Neural cell (in vitro differentiated cells): ENCODE measurements at regions not wholly inside any gene's neighbourhood (a gene's known extent, or its start where the extent isn't known, plus 50 kb on each side); places are given as distances from the start of the nearest gene placed in this dataset.

ENCODE experiments used
- EP300 ChIP-seq: fragments of 450-650 bp; conservative IDR thresholded peaks from 2 replicates; pipeline ENCODE4 v1.6.1; 2014; ENCODE audit warnings: antibody characterized with exemption, mild to moderate bottlenecking, moderate library complexity; ENCODE audit not compliant: poor library complexity, severe bottlenecking
- EZH2 ChIP-seq: fragments of 200-600, 300-800 bp; shearing (Covaris generic), sonication (generic); IDR thresholded peaks from 2 replicates; pipeline ENCODE4 v1.6.1; 2014; ENCODE audit warnings: antibody characterized with exemption, low read length, borderline replicate concordance, mild to moderate bottlenecking; ENCODE audit not compliant: insufficient read depth, poor library complexity, severe bottlenecking
- MXI1 ChIP-seq: fragments of 450-650 bp; conservative IDR thresholded peaks from 2 replicates; pipeline ENCODE4 v1.6.1; 2014; ENCODE audit warnings: antibody characterized with exemption, mild to moderate bottlenecking; ENCODE audit not compliant: poor library complexity, severe bottlenecking
- POLR2AphosphoS5 ChIP-seq: IDR thresholded peaks from 2 replicates; pipeline ENCODE4 v1.6.1; 2012
- SMC3 ChIP-seq: fragments of 450-650 bp; conservative IDR thresholded peaks from 2 replicates; pipeline ENCODE4 v1.6.1; 2014; ENCODE audit warnings: antibody characterized with exemption, mild to moderate bottlenecking, moderate library complexity; ENCODE audit not compliant: poor library complexity
- TAF1 ChIP-seq: IDR thresholded peaks from 2 replicates; pipeline ENCODE4 v1.6.1; 2012; ENCODE audit warnings: low read depth
- TF ChIP-seq, protein P1 (sequence below): fragments of 450-650 bp; IDR thresholded peaks from 2 replicates; pipeline ENCODE4 v1.5.1; 2014; ENCODE audit warnings: antibody characterized with exemption, mild to moderate bottlenecking, moderate library complexity; ENCODE audit not compliant: poor library complexity, severe bottlenecking
- TF ChIP-seq, protein P2 (sequence below): IDR thresholded peaks from 2 replicates; pipeline ENCODE4 v1.6.1; 2012; ENCODE audit warnings: borderline replicate concordance

DNA sequence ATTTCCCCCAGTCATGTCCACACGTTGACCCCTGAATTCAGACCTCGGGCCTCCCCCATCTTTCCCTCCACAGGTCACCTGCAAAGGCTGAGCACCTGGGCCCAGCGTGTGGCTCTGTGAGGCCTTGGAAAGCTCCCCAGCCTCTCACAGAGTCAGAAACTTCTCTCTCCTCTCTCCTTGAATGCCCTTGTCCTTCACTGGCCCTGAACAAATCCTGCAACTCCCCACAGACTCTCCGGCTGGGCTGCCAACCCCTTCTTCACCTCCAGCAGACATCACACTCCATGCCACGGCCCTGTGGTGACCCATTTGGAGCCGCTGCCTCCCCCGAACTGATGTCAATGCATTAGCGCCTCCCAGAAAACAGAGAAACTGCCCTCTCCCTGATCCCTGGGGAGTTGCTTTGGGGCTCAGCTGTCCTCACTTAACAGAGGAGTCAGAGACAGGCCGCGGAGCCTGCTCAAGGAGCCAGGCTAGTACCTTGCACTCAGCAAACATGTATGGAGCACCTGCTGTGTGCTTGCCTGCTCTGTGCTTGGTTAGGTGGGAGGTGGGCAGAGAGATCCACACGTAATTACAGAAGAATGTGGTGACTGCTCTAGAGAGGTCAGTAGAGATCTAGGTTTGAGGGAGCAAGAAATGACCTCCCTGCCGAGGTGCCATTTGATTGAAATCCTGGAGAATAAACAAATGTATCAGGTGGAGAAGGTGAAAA, 99.2 kb upstream of the PWP1 start:
- TF ChIP-seq SMC3 (no peak), POLR2AphosphoS5 (no peak), EZH2 (no peak), TAF1 (no peak), EP300 (no peak), MXI1 (no peak)
- TF ChIP-seq, protein P1, sequence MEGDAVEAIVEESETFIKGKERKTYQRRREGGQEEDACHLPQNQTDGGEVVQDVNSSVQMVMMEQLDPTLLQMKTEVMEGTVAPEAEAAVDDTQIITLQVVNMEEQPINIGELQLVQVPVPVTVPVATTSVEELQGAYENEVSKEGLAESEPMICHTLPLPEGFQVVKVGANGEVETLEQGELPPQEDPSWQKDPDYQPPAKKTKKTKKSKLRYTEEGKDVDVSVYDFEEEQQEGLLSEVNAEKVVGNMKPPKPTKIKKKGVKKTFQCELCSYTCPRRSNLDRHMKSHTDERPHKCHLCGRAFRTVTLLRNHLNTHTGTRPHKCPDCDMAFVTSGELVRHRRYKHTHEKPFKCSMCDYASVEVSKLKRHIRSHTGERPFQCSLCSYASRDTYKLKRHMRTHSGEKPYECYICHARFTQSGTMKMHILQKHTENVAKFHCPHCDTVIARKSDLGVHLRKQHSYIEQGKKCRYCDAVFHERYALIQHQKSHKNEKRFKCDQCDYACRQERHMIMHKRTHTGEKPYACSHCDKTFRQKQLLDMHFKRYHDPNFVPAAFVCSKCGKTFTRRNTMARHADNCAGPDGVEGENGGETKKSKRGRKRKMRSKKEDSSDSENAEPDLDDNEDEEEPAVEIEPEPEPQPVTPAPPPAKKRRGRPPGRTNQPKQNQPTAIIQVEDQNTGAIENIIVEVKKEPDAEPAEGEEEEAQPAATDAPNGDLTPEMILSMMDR, result no peak
- TF ChIP-seq, protein P2, sequence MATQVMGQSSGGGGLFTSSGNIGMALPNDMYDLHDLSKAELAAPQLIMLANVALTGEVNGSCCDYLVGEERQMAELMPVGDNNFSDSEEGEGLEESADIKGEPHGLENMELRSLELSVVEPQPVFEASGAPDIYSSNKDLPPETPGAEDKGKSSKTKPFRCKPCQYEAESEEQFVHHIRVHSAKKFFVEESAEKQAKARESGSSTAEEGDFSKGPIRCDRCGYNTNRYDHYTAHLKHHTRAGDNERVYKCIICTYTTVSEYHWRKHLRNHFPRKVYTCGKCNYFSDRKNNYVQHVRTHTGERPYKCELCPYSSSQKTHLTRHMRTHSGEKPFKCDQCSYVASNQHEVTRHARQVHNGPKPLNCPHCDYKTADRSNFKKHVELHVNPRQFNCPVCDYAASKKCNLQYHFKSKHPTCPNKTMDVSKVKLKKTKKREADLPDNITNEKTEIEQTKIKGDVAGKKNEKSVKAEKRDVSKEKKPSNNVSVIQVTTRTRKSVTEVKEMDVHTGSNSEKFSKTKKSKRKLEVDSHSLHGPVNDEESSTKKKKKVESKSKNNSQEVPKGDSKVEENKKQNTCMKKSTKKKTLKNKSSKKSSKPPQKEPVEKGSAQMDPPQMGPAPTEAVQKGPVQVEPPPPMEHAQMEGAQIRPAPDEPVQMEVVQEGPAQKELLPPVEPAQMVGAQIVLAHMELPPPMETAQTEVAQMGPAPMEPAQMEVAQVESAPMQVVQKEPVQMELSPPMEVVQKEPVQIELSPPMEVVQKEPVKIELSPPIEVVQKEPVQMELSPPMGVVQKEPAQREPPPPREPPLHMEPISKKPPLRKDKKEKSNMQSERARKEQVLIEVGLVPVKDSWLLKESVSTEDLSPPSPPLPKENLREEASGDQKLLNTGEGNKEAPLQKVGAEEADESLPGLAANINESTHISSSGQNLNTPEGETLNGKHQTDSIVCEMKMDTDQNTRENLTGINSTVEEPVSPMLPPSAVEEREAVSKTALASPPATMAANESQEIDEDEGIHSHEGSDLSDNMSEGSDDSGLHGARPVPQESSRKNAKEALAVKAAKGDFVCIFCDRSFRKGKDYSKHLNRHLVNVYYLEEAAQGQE, result no peak
